Tibial artery (tissue), 4 donors: ENCODE measurements at regions not wholly inside any gene's neighbourhood (a gene's known extent, or its start where the extent isn't known, plus 50 kb on each side); places are given as distances from the start of the nearest gene placed in this dataset.

ENCODE experiments used
- DNase-seq, 2 donors: peaks; one replicate each; pipeline ENCODE4 v3.0.0-alpha.2; 2019
- H3K27ac ChIP-seq, 2 donors: fragments of 200-600 bp; sonication (generic) in 1 of 2; 1 replicate in 1 of 2; 2 replicates in 1 of 2; pipeline ENCODE4 v1.5.1; 2018 to 2019; ENCODE audit warnings: mild to moderate bottlenecking in 1 of 2
- H3K27me3 ChIP-seq, 2 donors: fragments of 200-600 bp; sonication (generic) in 1 of 2; one replicate each; pipeline versions ENCODE4 v1.5.1 to v1.6.0; 2016 to 2019
- H3K36me3 ChIP-seq, 3 donors: fragments of 200-600 bp; sonication (generic) in 2 of 3; one replicate each; pipeline ENCODE4 v1.5.1; 2016 to 2019; ENCODE audit warnings: mild to moderate bottlenecking in 2 of 3
- H3K4me1 ChIP-seq, 4 donors: fragments of 200-600 bp; sonication (generic) in 2 of 4; 1 replicate in 3 of 4; 2 replicates in 1 of 4; pipeline ENCODE4 v1.5.1; 2016 to 2019
- H3K4me3 ChIP-seq, 2 donors: fragments of 200-600 bp; sonication (generic) in 1 of 2; 1 replicate in 1 of 2; 2 replicates in 1 of 2; pipeline ENCODE4 v1.5.1; 2018 to 2019; ENCODE audit warnings: mild to moderate bottlenecking in 2 of 2
- H3K9me3 ChIP-seq, 3 donors: fragments of 200-600 bp; sonication (generic) in 1 of 3; one replicate each; pipeline ENCODE4 v1.5.1; 2016 to 2019
- intact Hi-C: fragments of 100-400 bp; cut with DNase I; formaldehyde crosslinking; loops from one replicate; pipeline ENCODE4 v1.15.0; 2023; ENCODE audit warnings: low total_unique reads
- TF ChIP-seq, protein P1 (sequence below), 2 experiments: fragments of 200-600 bp in 1 of 2; fragments of 450-650 bp in 1 of 2; IDR thresholded peaks; one replicate each; pipeline ENCODE4 v1.5.1; 2017 to 2019; ENCODE audit warnings: antibody characterized with exemption in 2 of 2, mild to moderate bottlenecking in 1 of 2, moderate library complexity in 1 of 2

DNA sequence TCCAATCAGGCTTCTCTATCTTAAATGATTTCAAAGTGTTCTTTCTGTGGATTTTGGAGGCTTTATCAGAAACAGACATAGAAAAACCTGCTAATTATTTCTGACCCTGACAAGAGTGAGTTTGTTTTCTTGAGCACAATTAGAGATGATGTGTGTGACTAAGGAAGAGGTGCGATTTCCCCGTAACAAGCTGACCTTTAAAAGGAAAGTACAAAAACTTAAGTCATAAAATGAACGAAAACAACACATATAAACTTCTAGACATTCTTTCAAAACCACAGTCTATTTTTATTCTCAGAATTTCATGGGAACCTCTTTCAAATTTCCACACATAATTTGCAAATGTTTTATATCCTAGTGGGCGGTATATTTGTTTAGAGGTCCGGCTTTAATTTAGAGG, 604.8 kb downstream of the CPS1 start:
- no peaks in the 10 kb centered on the region for H3K9me3 ChIP-seq
- no peaks in the 10 kb centered on the region for H3K36me3 ChIP-seq
- H3K27me3 ChIP-seq = no peaks in the 10 kb centered on the region
- intact Hi-C loops = no loop called here
- H3K4me1 ChIP-seq = no peaks in the 10 kb centered on the region
- DNase-seq = no peak
- TF ChIP-seq, protein P1, sequence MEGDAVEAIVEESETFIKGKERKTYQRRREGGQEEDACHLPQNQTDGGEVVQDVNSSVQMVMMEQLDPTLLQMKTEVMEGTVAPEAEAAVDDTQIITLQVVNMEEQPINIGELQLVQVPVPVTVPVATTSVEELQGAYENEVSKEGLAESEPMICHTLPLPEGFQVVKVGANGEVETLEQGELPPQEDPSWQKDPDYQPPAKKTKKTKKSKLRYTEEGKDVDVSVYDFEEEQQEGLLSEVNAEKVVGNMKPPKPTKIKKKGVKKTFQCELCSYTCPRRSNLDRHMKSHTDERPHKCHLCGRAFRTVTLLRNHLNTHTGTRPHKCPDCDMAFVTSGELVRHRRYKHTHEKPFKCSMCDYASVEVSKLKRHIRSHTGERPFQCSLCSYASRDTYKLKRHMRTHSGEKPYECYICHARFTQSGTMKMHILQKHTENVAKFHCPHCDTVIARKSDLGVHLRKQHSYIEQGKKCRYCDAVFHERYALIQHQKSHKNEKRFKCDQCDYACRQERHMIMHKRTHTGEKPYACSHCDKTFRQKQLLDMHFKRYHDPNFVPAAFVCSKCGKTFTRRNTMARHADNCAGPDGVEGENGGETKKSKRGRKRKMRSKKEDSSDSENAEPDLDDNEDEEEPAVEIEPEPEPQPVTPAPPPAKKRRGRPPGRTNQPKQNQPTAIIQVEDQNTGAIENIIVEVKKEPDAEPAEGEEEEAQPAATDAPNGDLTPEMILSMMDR (IDR thresholded peaks at IDR 0.05) = no peak
- H3K27ac ChIP-seq = no peak overlapping the region
- H3K4me3 ChIP-seq = no peak overlapping the region

DNA sequence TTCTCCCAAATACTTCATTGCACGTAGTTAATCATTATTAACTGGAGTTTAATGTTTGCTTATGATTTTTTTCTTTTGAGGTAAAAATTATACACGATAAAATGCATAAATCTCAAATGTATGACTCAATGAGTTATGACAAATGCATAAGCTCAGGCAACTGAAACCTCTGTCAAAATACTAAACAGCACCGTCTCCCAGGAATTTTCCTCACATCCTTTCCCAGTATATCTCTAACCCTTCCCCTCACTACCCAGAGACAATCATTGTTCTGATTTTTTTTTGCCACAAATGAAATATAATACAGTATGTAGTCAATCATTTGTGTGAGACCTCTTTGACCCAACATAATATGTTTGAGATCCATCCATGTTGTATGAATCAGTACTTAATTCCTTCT, 606.5 kb downstream of the CPS1 start:
- TF ChIP-seq, protein P1 (IDR thresholded peaks at IDR 0.05) = no peak
- no peak for DNase-seq
- intact Hi-C loops = no loop called here

DNA sequence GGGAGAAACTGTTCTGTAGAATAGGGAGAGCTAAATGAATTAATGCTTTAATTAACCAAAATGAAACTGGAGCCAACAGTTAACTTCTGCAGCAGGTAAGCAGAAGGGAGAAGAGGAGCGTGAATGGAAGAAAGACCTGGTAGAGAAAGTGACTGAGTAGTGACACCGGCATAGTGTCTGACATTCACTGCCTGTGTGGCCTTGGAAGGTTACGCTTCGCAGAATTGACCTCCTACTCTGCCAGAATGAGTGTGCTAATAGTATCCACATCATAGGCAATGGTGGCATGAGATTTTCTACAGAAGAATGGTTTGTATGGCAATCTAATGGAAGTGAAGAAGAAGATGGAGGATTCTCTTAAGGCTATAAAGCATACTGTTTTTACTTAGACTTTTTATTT, 614.4 kb downstream of the CPS1 start:
- no peak overlapping the region for H3K4me3 ChIP-seq
- H3K27me3 ChIP-seq = no peaks in the 10 kb centered on the region
- H3K4me1 ChIP-seq = no peaks in the 10 kb centered on the region
- H3K36me3 ChIP-seq = no peaks in the 10 kb centered on the region
- H3K9me3 ChIP-seq = no peaks in the 10 kb centered on the region
- intact Hi-C loops = no loop called here
- DNase-seq = no peak
- H3K27ac ChIP-seq = no peak overlapping the region
- TF ChIP-seq, protein P1 (IDR thresholded peaks at IDR 0.05) = no peak

More for the DNA sequence above, 606.5 kb downstream of the CPS1 start:
- Histone ChIP-seq H3K4me1 (no peaks in the 10 kb centered on the region), H3K36me3 (no peaks in the 10 kb centered on the region), H3K4me3 (no peak overlapping the region), H3K9me3 (no peaks in the 10 kb centered on the region), H3K27ac (no peak overlapping the region), H3K27me3 (no peaks in the 10 kb centered on the region)

DNA sequence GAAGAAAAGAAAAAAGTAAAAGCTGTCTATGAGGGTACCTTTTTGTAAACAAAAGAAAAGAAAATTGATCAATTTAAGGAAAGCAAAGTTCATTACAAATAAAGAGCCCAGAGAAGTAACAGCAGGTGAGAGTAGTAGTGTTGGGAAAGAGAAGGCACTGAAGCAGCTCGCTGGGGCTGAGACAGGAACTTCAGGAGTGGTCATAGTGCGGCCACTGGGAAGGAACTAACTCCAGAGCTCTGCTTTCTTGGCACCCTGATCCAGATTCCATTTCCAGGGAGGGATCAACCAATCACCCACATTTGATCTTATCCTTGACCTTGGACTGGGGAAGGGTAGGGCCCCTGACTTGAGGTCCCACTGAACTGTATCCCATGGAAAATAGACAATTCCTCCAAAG, 617.6 kb downstream of the CPS1 start:
- intact Hi-C loops = no loop called here
- Histone ChIP-seq H3K4me1 (no peaks in the 10 kb centered on the region), H3K9me3 (no peaks in the 10 kb centered on the region), H3K27me3 (no peaks in the 10 kb centered on the region), H3K36me3 (no peaks in the 10 kb centered on the region), H3K27ac (no peak overlapping the region), H3K4me3 (no peak overlapping the region)
- no peak for DNase-seq
- TF ChIP-seq, protein P1 (IDR thresholded peaks at IDR 0.05) = no peak

DNA sequence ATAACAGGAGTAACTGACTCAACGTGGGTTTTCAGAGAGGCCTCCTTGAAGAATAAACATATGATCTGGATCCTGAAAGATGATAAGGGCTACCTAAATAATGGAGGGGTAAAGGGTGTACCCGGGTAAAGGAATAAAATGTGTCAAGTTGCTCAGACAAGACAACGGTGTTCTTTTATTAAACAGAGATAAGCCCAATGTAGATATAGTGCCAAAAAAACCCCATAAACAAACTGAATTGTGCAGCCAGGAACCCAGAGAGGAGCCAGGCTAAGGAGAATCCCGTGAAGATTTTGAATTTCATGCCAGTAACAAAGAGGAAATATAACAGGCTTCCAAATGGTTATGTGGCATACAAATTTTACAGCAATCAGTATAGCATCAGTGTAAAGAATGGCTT, 618.2 kb downstream of the CPS1 start:
- no peaks in the 10 kb centered on the region for H3K36me3 ChIP-seq
- H3K4me3 ChIP-seq = no peak overlapping the region
- TF ChIP-seq, protein P1 (IDR thresholded peaks at IDR 0.05) = no peak
- H3K27me3 ChIP-seq = no peaks in the 10 kb centered on the region
- H3K27ac ChIP-seq = no peak overlapping the region
- intact Hi-C loops = no loop called here
- no peaks in the 10 kb centered on the region for H3K9me3 ChIP-seq
- no peaks in the 10 kb centered on the region for H3K4me1 ChIP-seq
- no peak for DNase-seq

DNA sequence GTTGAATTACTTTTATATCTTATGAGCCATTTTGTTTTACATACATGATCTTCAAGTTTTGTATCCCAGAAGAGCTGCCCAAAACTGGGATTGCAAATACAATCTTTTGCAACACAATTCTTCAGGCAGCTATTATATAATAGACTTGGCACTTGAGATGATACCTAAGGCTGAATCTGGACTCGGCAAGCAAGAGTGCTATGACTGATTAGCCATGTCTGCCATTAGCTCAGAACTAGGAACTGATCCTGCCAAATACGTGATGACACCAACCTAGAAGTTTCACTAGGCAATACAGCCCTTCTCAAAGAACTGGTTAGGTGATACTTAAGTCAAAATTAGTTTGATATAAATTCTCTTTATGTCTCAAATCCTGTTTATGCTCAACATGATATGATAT, 619.6 kb downstream of the CPS1 start:
- Histone ChIP-seq H3K27ac (no peak overlapping the region), H3K9me3 (no peaks in the 10 kb centered on the region), H3K4me1 (no peaks in the 10 kb centered on the region), H3K36me3 (no peaks in the 10 kb centered on the region), H3K27me3 (no peaks in the 10 kb centered on the region), H3K4me3 (no peak overlapping the region)
- DNase-seq = no peak
- intact Hi-C loops = no loop called here
- TF ChIP-seq, protein P1 (IDR thresholded peaks at IDR 0.05) = no peak
